AG04450 (cell line): ENCODE measurements at regions not wholly inside any gene's neighbourhood (a gene's known extent, or its start where the extent isn't known, plus 50 kb on each side); places are given as distances from the start of the nearest gene placed in this dataset.
A peak's percentile ranks its signal among the peaks of the same experiment; 100 is the strongest.
"Not testable (repeated sequence)": the region's sequence is repeated elsewhere in the genome, so short reads cannot be mapped to it uniquely, and the experiment has no call there.

Experiments used
- CTCF ChIA-PET: fragments of 300-600, 350-600 bp; formaldehyde crosslinking; extraction: SDS; loops from one replicate; lab custom pipeline; 2022; ENCODE audit warnings: antibody characterized with exemption, inconsistent platforms; lab: Charles Lee
- POLR2A ChIA-PET: fragments of 350-600 bp; formaldehyde crosslinking; extraction: SDS; loops from one replicate; lab custom pipeline; 2021; ENCODE audit warnings: antibody characterized with exemption, inconsistent platforms; lab: Yijun Ruan, JAX
- DNase-seq: peaks from one replicate; pipeline ENCODE4 v3.0.0-alpha.2; 2011; ENCODE audit warnings: low read depth, low spot score
- H3K27ac ChIP-seq: one replicate; pipeline ENCODE4 v1.5.1; 2012; ENCODE audit warnings: low read depth, low read length, control low read depth
- H3K27me3 ChIP-seq: one replicate; pipeline ENCODE4 v1.6.0; 2012; ENCODE audit warnings: low read length; ENCODE audit not compliant: control insufficient read depth, insufficient read depth
- H3K4me3 ChIP-seq: 2 replicates; pipeline ENCODE4 v1.5.1; 2011; ENCODE audit warnings: mild to moderate bottlenecking, low read depth, low read length, control low read depth
- H3K9me3 ChIP-seq: 2 replicates; pipeline ENCODE4 v1.5.1; 2012; ENCODE audit warnings: low read length; ENCODE audit not compliant: control insufficient read depth, insufficient read depth
- CTCF ChIP-seq: IDR thresholded peaks from 2 replicates; pipeline ENCODE4 v1.5.1; 2011; ENCODE audit warnings: low read depth, low read length, control low read depth, inconsistent platforms

DNA sequence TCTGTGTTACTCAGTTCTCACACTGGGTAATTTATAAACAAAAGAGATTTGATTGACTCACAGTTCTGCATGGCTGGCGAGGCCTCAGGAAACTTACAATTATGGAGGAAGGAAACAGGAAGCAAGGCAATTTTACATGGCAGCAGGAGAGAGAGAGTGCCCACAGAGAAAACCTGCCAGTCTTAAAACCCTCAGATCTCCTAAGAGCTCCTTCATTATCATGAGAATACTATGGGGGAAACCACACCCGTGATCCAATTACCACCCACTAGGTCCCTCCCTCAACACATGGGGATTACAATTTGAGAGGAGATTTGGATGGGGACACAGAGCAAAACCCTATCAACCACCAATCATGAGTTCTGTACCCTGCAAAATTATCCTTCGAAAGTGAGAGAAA lies 1180.8 kb downstream of the JRKL start:
- ChIA-PET POLR2A (no interaction called here), CTCF (no interaction called here)
- TF ChIP-seq CTCF: no peak
- Histone ChIP-seq H3K4me3 (no peak overlapping the region), H3K27me3 (no peaks in the 10 kb centered on the region), H3K9me3 (peaks cover 16% of the 10 kb centered on the region), H3K27ac (no peak overlapping the region)
- DNase-seq: no peak

DNA sequence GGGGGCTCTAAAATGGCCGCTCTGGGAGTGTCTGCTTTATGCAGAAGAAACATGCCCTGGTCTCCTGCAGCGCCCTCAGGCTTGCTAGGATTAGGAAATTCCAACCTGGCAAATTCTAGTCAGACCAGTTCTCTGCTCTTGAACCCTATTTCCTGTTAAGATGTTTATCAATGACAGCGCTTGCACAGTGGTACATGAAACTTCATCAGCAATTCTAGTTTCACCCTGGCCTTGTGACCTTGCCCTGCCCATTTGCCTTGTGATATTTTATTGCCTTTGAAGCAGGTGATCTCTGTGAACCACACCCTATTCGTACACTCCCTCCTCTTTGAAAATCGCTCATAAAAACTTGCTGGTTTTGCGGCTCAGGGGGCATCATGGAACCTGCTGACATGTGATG lies 1184.0 kb downstream of the JRKL start:
- H3K27me3 ChIP-seq, H3K4me3 ChIP-seq, POLR2A ChIA-PET, CTCF ChIA-PET, H3K27ac ChIP-seq, DNase-seq: not testable (repeated sequence)
- H3K9me3 ChIP-seq: peaks cover 15% of the 10 kb centered on the region

DNA sequence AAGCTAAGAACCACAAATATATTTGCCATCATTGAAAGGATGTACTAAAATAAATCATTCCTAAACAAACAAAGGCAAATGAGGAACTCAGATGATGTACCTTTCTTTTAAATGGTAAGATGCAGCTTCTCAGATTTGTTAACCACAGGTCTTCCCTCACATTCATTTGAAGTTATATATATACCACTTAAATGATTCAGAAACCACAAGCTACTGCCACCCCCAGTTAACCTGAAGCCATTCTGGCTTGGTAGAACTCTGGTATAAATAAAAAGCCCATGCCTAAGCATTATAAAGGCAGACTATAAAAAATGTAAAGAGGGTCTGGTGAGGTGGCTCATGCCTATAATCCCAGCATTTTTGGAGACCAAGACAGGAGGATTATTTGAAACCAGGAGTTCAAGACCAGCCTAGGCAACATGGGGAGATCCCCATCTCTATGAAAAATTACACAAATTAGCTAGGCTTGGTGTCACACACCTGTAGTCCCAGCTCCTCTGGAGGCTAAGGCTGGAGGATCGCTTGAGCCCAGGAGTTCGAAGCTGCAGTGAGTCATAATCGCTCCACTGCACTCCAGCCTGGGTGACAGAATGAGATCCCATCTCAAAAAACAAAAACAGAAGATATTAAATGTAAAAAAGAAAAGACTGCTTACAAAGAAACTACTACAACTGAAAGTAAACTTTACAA lies 1185.3 kb downstream of the JRKL start:
- CTCF ChIA-PET: no interaction called here

GRCh38 chr11:97607291-97608000 lies 1217.6 kb downstream of the JRKL start:
- CTCF ChIA-PET: no interaction called here
- no peak for TF ChIP-seq CTCF

More for the DNA sequence above, 1185.3 kb downstream of the JRKL start:
- peaks cover 5% of the 10 kb centered on the region; the same call in 1 of the 2 replicates for H3K9me3 ChIP-seq
- POLR2A ChIA-PET: no interaction called here
- no peaks in the 10 kb centered on the region for H3K27me3 ChIP-seq
- DNase-seq: no peak
- no peak overlapping the region for H3K4me3 ChIP-seq
- H3K27ac ChIP-seq: no peak overlapping the region
- no peak for TF ChIP-seq CTCF

DNA sequence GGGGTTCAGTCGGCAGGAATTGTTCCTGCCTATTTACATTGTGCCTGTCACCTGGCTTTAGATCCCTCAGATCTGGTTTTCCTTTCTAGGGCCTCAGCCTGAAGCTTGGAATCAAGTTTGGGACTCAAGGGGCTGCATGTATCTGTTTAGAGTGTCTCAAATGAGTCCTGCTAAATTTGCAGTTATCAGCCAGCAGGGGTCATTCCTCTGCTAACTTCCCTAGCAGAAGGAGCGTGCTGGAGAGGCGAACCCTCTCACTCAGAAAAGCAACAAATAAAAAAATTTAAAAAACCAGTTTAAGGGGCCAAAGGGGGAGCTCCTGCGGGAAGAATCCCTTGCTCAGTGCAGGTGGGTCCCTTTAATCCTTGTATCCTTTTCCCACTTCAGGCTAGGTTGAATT lies 1220.2 kb downstream of the JRKL start:
- ChIA-PET CTCF (interaction anchor here (1.0 kb wide), 1 partner anchor 1406 kb away, joined by 3 read pairs; no protein-coding TSS in a partner anchor), POLR2A (no interaction called here)
- Histone ChIP-seq H3K9me3 (peaks cover 13% of the 10 kb centered on the region), H3K4me3 (no peak overlapping the region), H3K27me3 (no peaks in the 10 kb centered on the region), H3K27ac (no peak overlapping the region)
- 0 out of 2 replicates have a peak, but pooled peaks have one; percentile 21 for TF ChIP-seq CTCF
- DNase-seq: no peak

More at GRCh38 chr11:97607291-97608000, 1217.6 kb downstream of the JRKL start:
- Histone ChIP-seq H3K27ac (no peak overlapping the region), H3K9me3 (peaks cover 13% of the 10 kb centered on the region), H3K4me3 (no peak overlapping the region), H3K27me3 (no peaks in the 10 kb centered on the region)
- POLR2A ChIA-PET: no interaction called here
- DNase-seq: no peak
